Activated effector memory CD4-positive, alpha-beta T cell treated with anti-CD3 and anti-CD28 coated beads, Interleukin-2, amount 50 U/mL, for 16 hours (primary cell): ENCODE measurements at regions not wholly inside any gene's neighbourhood (a gene's known extent, or its start where the extent isn't known, plus 50 kb on each side); places are given as distances from the start of the nearest gene placed in this dataset.
"Not testable (repeated sequence)": the region's sequence is repeated elsewhere in the genome, so short reads cannot be mapped to it uniquely, and the experiment has no call there.

Experiments used
- DNase-seq: peaks from one replicate; pipeline ENCODE4 v3.0.0-alpha.2; 2020

GRCh38 chr19:30281906-30282305 lies 90.3 kb upstream of the ZNF536 start:
- no peak for DNase-seq

GRCh38 chr19:30283556-30283955 lies 88.6 kb upstream of the ZNF536 start:
- no peak for DNase-seq

- DNase-seq: no peak
Measured at GRCh38 chr19:30284209-30284608, 88.0 kb upstream of the ZNF536 start.

- DNase-seq: no peak
Measured at GRCh38 chr19:30284885-30285284, 87.3 kb upstream of the ZNF536 start.

GRCh38 chr19:30286378-30286777 lies 85.8 kb upstream of the ZNF536 start:
- DNase-seq: no peak

GRCh38 chr19:30287259-30287658 lies 84.9 kb upstream of the ZNF536 start:
- no peak for DNase-seq

- no peak for DNase-seq
Measured at GRCh38 chr19:30287973-30288372, 84.2 kb upstream of the ZNF536 start.

GRCh38 chr19:30288911-30289310 lies 83.3 kb upstream of the ZNF536 start:
- no peak for DNase-seq

- no peak for DNase-seq
Measured at GRCh38 chr19:30289336-30289735, 82.8 kb upstream of the ZNF536 start.

- not testable (repeated sequence) for DNase-seq
Measured at GRCh38 chr19:30290805-30291204, 81.4 kb upstream of the ZNF536 start.

- no peak for DNase-seq
Measured at GRCh38 chr19:30293051-30293785, 79.0 kb upstream of the ZNF536 start.

- no peak for DNase-seq
Measured at GRCh38 chr19:30297969-30298368, 74.2 kb upstream of the ZNF536 start.

- DNase-seq: no peak
Measured at GRCh38 chr19:30303131-30303654, 69.0 kb upstream of the ZNF536 start.

GRCh38 chr19:30304540-30304939 lies 67.6 kb upstream of the ZNF536 start:
- no peak for DNase-seq

GRCh38 chr19:30305346-30306060 lies 66.7 kb upstream of the ZNF536 start:
- DNase-seq: no peak

GRCh38 chr19:30307191-30307974 lies 64.8 kb upstream of the ZNF536 start:
- DNase-seq: no peak

GRCh38 chr19:30309176-30309575 lies 63.0 kb upstream of the ZNF536 start:
- DNase-seq: no peak

- DNase-seq: no peak
Measured at GRCh38 chr19:30309905-30310601, 62.1 kb upstream of the ZNF536 start.

GRCh38 chr19:30310602-30311263 lies 61.5 kb upstream of the ZNF536 start:
- DNase-seq: no peak

- no peak for DNase-seq
Measured at GRCh38 chr19:30311911-30312310, 60.3 kb upstream of the ZNF536 start.

GRCh38 chr19:30312582-30313352 lies 59.4 kb upstream of the ZNF536 start:
- DNase-seq: no peak
